LNCAP (cell line): ENCODE measurements at regions not wholly inside any gene's neighbourhood (a gene's known extent, or its start where the extent isn't known, plus 50 kb on each side); places are given as distances from the start of the nearest gene placed in this dataset.

Experiments used
- TF ChIP-seq, protein P1 (sequence below): fragments of 450-650 bp; IDR thresholded peaks from 2 replicates; pipeline ENCODE4 v1.5.1; 2017; ENCODE audit warnings: mild to moderate bottlenecking

DNA sequence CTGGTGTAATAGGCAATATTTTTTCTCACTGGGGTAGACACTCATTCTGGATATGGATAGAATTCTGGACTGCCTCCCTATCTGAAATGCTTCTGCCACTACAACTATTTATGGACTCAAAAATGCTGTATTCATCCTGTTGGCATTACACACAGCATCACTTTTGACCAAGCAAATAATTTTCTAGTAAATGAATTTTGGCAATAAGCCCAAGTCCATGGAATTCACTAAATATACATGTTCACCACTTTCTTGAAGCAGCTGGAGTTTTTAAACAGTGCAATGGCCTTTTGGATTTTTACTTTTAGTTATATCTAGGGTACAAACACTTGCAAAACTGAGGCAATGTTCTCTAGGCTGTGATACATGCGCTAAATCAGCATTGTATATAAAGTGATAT is 724.9 kb upstream of the EDIL3 start:
- TF ChIP-seq, protein P1, sequence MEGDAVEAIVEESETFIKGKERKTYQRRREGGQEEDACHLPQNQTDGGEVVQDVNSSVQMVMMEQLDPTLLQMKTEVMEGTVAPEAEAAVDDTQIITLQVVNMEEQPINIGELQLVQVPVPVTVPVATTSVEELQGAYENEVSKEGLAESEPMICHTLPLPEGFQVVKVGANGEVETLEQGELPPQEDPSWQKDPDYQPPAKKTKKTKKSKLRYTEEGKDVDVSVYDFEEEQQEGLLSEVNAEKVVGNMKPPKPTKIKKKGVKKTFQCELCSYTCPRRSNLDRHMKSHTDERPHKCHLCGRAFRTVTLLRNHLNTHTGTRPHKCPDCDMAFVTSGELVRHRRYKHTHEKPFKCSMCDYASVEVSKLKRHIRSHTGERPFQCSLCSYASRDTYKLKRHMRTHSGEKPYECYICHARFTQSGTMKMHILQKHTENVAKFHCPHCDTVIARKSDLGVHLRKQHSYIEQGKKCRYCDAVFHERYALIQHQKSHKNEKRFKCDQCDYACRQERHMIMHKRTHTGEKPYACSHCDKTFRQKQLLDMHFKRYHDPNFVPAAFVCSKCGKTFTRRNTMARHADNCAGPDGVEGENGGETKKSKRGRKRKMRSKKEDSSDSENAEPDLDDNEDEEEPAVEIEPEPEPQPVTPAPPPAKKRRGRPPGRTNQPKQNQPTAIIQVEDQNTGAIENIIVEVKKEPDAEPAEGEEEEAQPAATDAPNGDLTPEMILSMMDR = no peak

DNA sequence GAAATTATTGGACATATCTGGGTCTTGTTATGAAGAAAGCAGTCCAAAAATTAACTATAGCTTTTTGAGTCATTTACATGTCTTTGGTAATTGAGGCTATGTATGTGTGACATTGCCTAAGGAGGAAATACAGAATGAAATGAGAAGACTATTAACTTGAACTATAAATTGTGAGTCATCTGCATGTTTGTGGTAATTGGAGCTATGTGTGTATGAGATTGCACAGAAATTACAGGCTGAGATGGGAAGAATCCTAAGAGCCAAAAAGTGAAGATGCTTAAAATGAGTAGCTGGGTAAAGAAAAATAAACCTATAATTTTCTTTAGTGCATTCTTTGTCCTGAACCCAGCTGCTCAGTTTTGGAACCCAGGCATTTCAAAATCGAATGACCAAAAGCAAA is 747.6 kb upstream of the EDIL3 start:
- TF ChIP-seq, protein P1 = no peak

DNA sequence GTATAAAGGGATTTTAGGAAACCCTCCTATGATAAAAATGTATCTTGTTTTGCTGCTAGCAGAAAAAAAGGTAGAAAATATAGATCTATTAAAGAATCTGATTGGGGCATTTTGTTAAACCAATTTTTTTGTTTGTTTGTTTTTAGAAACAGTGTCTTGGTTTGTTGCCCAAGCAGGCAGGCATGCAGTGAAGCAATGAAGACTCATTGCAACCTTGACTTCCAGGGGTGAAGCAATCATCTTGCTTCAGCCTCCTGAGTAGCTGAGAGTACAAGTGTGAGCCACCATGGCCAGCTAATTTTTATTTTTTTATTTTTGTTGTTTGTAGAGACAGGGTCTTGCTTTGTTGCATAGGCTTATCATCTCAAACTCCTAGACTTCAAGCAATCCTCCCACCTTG is 755.8 kb upstream of the EDIL3 start:
- TF ChIP-seq, protein P1 = no peak

DNA sequence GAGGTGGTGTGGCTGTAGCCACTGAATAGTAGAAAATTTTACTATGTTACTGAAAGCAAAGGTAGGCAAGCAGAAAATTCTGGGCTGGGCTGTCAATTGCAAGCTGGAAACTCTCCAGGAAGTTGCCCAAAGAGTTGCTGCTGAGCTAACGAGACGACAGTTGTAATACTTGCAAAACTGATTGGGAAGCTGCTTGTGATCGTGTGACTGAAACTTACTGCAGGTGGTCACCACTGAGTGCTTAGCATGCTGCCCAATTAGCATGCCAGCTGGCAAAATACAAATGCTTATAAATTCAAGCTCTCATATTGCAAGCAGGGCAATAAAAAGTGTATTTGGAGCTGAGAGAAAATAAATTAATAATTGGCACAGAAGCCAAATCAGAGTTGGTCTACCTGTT is 758.5 kb upstream of the EDIL3 start:
- TF ChIP-seq, protein P1 = no peak

DNA sequence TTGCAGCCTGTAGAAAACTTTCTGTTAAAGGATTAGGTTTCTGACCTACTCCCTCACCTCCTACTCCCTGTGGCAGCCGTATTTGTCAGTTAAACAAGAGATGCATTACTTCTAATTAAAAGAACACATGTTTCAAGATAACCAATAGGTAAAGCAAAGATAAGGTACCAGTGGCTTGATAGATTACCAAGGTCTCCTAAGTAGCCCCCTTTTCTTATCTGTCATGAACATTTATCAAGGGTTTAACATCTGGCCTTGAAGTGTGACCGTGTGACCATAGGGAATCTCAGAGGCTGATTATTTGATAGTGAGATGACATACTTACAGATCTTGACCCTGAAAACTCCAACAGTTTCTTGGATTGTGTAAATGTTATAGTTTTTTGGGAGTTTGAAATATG is 764.0 kb upstream of the EDIL3 start:
- TF ChIP-seq, protein P1 = no peak

DNA sequence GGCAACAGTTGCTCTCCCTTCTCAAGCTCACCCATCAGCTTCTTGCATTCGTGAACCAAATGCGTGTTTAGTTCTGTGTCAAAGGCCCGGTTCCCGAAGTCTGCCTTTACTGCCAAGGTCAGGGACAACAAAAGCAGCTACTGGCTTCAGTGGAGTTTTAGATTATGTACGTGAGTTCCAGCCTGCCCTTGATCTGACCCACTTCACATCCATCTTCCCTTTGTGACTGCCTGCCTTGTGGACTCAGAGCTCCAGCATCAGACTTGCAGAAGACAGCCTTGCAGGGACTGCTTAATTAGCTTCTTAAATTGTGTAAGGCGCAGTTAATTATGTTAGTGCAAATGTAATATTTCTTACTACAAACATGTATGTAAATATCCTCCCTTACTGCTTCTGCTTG is 774.7 kb upstream of the EDIL3 start:
- TF ChIP-seq, protein P1 = no peak

DNA sequence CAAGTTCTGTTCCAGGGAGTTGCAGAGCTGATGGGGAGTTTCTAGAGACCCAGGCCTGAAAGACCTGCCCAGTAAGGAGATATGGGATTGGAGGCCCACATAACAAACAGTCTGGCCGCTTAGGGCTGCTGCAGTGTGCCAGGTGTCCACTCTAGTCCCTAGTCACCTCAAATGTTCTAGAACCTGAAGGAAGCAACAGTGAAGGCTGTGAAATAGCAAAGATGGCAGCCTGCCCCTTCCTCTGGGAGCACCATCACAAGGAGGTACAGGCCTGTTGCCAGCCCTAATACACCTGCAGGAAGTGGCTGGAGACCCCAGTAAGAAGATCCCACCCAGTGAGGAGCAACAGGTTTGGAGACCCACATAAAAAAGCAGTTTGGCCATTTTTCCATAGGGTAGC is 783.8 kb upstream of the EDIL3 start:
- TF ChIP-seq, protein P1 = no peak

DNA sequence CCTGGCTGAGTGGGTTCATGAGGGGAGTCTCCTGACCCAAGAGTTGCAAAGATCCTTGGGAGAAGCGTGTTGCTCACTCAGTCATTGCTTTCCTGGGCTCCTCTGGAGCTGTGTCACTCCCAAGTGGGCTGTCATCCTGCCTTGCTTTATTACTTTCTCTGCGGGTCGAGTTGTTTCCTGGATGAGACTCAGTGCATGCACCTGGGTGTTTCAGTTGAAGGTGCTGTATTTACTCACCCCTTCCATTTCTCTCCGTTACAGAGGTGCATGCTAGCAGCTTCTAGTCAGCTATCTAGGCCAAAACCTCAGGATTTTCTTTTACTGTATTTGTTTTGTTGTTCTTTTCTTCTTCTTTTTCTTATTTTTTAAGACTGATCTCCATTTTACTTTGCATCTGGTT is 785.5 kb upstream of the EDIL3 start:
- TF ChIP-seq, protein P1 = no peak
